Caco-2 (cell line): ENCODE measurements at regions not wholly inside any gene's neighbourhood (a gene's known extent, or its start where the extent isn't known, plus 50 kb on each side); places are given as distances from the start of the nearest gene placed in this dataset.

ENCODE experiments used
- BruUV-seq: library from RNA; stranded (reverse); fragments of 400-500 nt; replicated peaks from 2 replicates; lab custom pipeline; 2021; lab: Mats Ljungman, UMichigan
- CTCF ChIA-PET: fragments of 300-600 bp; sonication (Branson Sonifier 250); formaldehyde crosslinking; loops from one replicate; lab custom pipeline; 2022; ENCODE audit warnings: antibody characterized with exemption; lab: Charles Lee
- POLR2A ChIA-PET: fragments of 300-600 bp; sonication (Branson Sonifier 250); formaldehyde crosslinking; loops from one replicate; lab custom pipeline; 2022; ENCODE audit warnings: antibody characterized with exemption; lab: Charles Lee
- DNase-seq, 2 experiments: peaks; one replicate each; pipeline versions ENCODE4 v3.0.0 to v3.0.0-alpha.2; 2020 to 2022
- H3K27me3 ChIP-seq: replicated peaks from 2 replicates; pipeline ENCODE4 v1.6.0; 2011; ENCODE audit warnings: low read length; ENCODE audit not compliant: control insufficient read depth, insufficient read depth
- H3K36me3 ChIP-seq: 2 replicates; pipeline ENCODE4 v1.5.1; 2011; ENCODE audit warnings: low read length; ENCODE audit not compliant: control insufficient read depth, insufficient read depth
- H3K4me1 ChIP-seq: fragments of 250-450 bp; sonication (Bioruptor Pico); 2 replicates; pipeline ENCODE4 v1.5.1; 2020; ENCODE audit warnings: mild to moderate bottlenecking
- H3K4me3 ChIP-seq: 2 replicates; pipeline ENCODE4 v1.5.1; 2011; ENCODE audit warnings: low read depth, mild to moderate bottlenecking, control low read depth, low read length
- H3K9me3 ChIP-seq: fragments of 250-450 bp; sonication (Bioruptor Pico); 2 replicates; pipeline ENCODE4 v1.5.1; 2020; ENCODE audit warnings: mild to moderate bottlenecking, moderate library complexity
- H3K27ac Mint-ChIP-seq: one replicate; pipeline ENCODE4 v1.8.0; 2022; ENCODE audit warnings: mixed read lengths; ENCODE audit not compliant: unreplicated experiment
- H3K27me3 Mint-ChIP-seq: one replicate; pipeline ENCODE4 v1.8.0; 2022; ENCODE audit warnings: mixed read lengths; ENCODE audit not compliant: insufficient read depth, unreplicated experiment
- H3K36me3 Mint-ChIP-seq: one replicate; pipeline ENCODE4 v1.8.0; 2022; ENCODE audit warnings: mild to moderate bottlenecking, mixed read lengths; ENCODE audit not compliant: insufficient read depth, unreplicated experiment
- H3K4me1 Mint-ChIP-seq: one replicate; pipeline ENCODE4 v1.8.0; 2022; ENCODE audit warnings: low read depth, mixed read lengths; ENCODE audit not compliant: unreplicated experiment
- H3K4me3 Mint-ChIP-seq: one replicate; pipeline ENCODE4 v1.8.0; 2022; ENCODE audit warnings: mild to moderate bottlenecking, moderate library complexity, mixed read lengths; ENCODE audit not compliant: unreplicated experiment
- H3K9me3 Mint-ChIP-seq: one replicate; pipeline ENCODE4 v1.8.0; 2022; ENCODE audit warnings: mixed read lengths; ENCODE audit not compliant: unreplicated experiment
- intact Hi-C: fragments of 100-400 bp; cut with micrococcal nuclease; formaldehyde crosslinking; loops from one replicate; pipeline ENCODE4 v1.10.0; 2022; ENCODE audit not compliant: unreplicated experiment
- TF ChIP-seq, protein P1 (sequence below), 2 experiments: fragments of 200-600 bp in 1 of 2; IDR thresholded peaks; 1 replicate in 1 of 2; 2 replicates in 1 of 2; pipeline versions ENCODE4 v1.5.1 to v1.8.0; 2011 to 2022; ENCODE audit warnings: antibody characterized with exemption in 1 of 2, control low read depth in 1 of 2, inconsistent platforms in 1 of 2, low read depth in 1 of 2, low read length in 1 of 2, mild to moderate bottlenecking in 1 of 2, moderate library complexity in 1 of 2; ENCODE audit not compliant: insufficient read depth in 1 of 2, severe bottlenecking in 1 of 2, unreplicated experiment in 1 of 2

DNA sequence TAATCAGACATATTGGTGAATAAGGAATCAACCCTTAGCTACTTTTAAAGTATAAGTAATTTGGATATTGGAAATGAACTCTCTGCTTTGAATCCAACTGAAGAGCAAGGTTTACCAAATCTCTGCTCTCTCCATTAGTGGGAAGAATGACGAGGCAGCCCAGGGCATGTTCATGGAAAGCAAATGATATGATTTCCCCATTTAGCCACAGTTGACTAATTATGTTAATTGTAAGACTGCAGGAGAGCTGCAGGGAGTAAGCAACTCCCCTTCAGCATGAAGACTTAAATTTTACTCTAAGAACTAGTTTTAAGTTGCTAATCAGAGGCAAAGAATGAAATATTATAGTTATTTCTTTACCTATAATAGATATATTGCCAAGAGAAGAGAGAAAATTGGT is 194.3 kb upstream of the CD180 start:
- BruUV-seq = no TSS peak
- ChIA-PET POLR2A (no interaction called here), CTCF (no interaction called here)
- H3K27me3 Mint-ChIP-seq = no peaks in the 10 kb centered on the region
- no peak overlapping the region for H3K27ac Mint-ChIP-seq
- TF ChIP-seq, protein P1, sequence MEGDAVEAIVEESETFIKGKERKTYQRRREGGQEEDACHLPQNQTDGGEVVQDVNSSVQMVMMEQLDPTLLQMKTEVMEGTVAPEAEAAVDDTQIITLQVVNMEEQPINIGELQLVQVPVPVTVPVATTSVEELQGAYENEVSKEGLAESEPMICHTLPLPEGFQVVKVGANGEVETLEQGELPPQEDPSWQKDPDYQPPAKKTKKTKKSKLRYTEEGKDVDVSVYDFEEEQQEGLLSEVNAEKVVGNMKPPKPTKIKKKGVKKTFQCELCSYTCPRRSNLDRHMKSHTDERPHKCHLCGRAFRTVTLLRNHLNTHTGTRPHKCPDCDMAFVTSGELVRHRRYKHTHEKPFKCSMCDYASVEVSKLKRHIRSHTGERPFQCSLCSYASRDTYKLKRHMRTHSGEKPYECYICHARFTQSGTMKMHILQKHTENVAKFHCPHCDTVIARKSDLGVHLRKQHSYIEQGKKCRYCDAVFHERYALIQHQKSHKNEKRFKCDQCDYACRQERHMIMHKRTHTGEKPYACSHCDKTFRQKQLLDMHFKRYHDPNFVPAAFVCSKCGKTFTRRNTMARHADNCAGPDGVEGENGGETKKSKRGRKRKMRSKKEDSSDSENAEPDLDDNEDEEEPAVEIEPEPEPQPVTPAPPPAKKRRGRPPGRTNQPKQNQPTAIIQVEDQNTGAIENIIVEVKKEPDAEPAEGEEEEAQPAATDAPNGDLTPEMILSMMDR (IDR thresholded peaks at IDR 0.05; ENCODE audit: insufficient read depth in 1 of 2, low read depth in 1 of 2, low read length in 1 of 2, severe bottlenecking in 1 of 2, unreplicated experiment in 1 of 2) = no peak
- H3K4me1 ChIP-seq = no peaks in the 10 kb centered on the region
- H3K36me3 ChIP-seq = no peaks in the 10 kb centered on the region
- H3K9me3 ChIP-seq = no peaks in the 10 kb centered on the region
- H3K4me3 ChIP-seq = no peak overlapping the region
- no peaks in the 10 kb centered on the region for H3K4me1 Mint-ChIP-seq
- DNase-seq = no peak
- intact Hi-C loops = no loop called here
- no peaks in the 10 kb centered on the region for H3K9me3 Mint-ChIP-seq
- H3K27me3 ChIP-seq = no peaks in the 10 kb centered on the region
- H3K4me3 Mint-ChIP-seq = no peak overlapping the region
- no peaks in the 10 kb centered on the region for H3K36me3 Mint-ChIP-seq

DNA sequence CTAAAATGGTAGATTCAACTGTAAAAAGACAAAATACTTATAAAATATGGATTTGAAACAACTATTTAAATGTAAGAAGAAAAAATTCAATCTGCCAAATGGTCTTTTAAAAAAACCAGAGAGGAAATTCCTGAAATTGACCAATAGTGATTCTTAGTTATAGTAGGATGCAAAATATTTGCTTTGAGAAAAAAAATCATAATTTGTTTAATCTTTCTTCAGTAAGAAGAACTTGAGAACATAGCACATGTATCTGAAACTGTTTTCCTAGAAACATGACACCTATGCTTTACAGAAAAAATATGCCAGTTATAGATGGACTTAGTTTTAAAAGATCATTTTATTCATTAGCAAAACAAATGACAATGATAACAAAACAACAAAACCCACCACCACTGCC is 186.9 kb upstream of the CD180 start:
- no peak for DNase-seq
- H3K27me3 Mint-ChIP-seq = peaks cover 17% of the 10 kb centered on the region
- H3K36me3 ChIP-seq = no peaks in the 10 kb centered on the region
- H3K4me1 ChIP-seq = no peaks in the 10 kb centered on the region
- no peaks in the 10 kb centered on the region for H3K9me3 Mint-ChIP-seq
- H3K36me3 Mint-ChIP-seq = no peaks in the 10 kb centered on the region
- POLR2A ChIA-PET = interaction anchor here (0.6 kb wide), 1 partner anchor 27 kb away, joined by 4 read pairs; no protein-coding TSS in a partner anchor
- CTCF ChIA-PET = no interaction called here
- TF ChIP-seq, protein P1 (IDR thresholded peaks at IDR 0.05; ENCODE audit: insufficient read depth in 1 of 2, low read depth in 1 of 2, low read length in 1 of 2, severe bottlenecking in 1 of 2, unreplicated experiment in 1 of 2) = no peak
- no peaks in the 10 kb centered on the region; the same call in 1 of the 2 replicates for H3K27me3 ChIP-seq
- intact Hi-C loops = no loop called here
- no peak overlapping the region for H3K4me3 ChIP-seq
- BruUV-seq = no TSS peak
- H3K9me3 ChIP-seq = no peaks in the 10 kb centered on the region
- no peak overlapping the region for H3K4me3 Mint-ChIP-seq
- no peak overlapping the region for H3K27ac Mint-ChIP-seq
- no peaks in the 10 kb centered on the region for H3K4me1 Mint-ChIP-seq

DNA sequence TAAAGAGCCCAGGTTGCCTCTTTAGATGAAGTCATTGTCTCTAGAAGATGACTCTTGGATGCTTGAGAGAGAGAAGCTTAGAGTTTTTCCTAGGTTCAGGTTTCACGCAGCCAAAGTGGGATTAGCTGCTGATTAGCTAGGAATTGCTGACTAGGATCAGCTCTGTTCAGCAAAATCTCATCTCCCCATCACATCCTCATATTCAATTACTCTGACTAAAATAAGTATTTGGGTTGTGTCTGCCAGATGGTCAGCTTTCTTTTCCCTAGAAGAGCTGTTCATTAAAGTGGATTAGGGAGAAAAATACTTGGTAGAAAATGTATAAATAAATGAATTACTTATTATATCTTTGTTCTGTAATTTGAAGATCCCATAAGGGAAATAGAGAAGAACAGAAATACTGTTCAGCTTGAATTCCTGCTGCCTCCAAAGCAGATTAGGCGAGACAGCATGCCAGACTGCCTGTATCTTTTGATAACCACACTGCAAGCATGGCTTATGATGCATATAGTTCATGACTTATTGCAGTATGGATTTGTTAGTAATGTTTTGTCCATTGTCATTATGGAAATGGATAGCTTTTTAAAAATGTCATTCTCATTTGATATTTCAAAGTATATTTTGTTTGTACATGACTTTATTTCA is 184.8 kb upstream of the CD180 start:
- Histone ChIP-seq H3K36me3 (no peaks in the 10 kb centered on the region), H3K9me3 (no peaks in the 10 kb centered on the region), H3K4me3 (no peak overlapping the region), H3K27me3 (no peaks in the 10 kb centered on the region; the same call in 1 of the 2 replicates), H3K4me1 (no peaks in the 10 kb centered on the region)
- no peaks in the 10 kb centered on the region for H3K9me3 Mint-ChIP-seq
- H3K27me3 Mint-ChIP-seq = peaks cover 17% of the 10 kb centered on the region
- no TSS peak for BruUV-seq
- POLR2A ChIA-PET = no interaction called here
- H3K36me3 Mint-ChIP-seq = no peaks in the 10 kb centered on the region
- no peak for DNase-seq
- CTCF ChIA-PET = no interaction called here
- H3K4me1 Mint-ChIP-seq = no peaks in the 10 kb centered on the region
- intact Hi-C loops = no loop called here
- H3K27ac Mint-ChIP-seq = no peak overlapping the region
- H3K4me3 Mint-ChIP-seq = no peak overlapping the region
- TF ChIP-seq, protein P1 (IDR thresholded peaks at IDR 0.05; ENCODE audit: insufficient read depth in 1 of 2, low read depth in 1 of 2, low read length in 1 of 2, severe bottlenecking in 1 of 2, unreplicated experiment in 1 of 2) = no peak
